K562 (cell line): ENCODE measurements at regions not wholly inside any gene's neighbourhood (a gene's known extent, or its start where the extent isn't known, plus 50 kb on each side); places are given as distances from the start of the nearest gene placed in this dataset.

Experiments
- ATAC-seq: fragments of 200-7000 bp; cut with Tn5 transposase; 3 replicates; pipeline ENCODE4 v1.9.1; 2020; ENCODE audit warnings: moderate library complexity
- BruUV-seq: library from RNA; stranded (reverse); fragments of 400-500 nt; replicated peaks from 2 replicates; lab custom pipeline; 2021; lab: Mats Ljungman, UMichigan
- CTCF ChIA-PET: fragments of 300-600 bp; formaldehyde crosslinking; extraction: SDS; loops from one replicate; lab custom pipeline; 2021; ENCODE audit warnings: low intra/inter-chr PET ratio; lab: Yijun Ruan, JAX
- POLR2A ChIA-PET: fragments of 300-600, 350-650 bp; sonication (Branson Sonifier 250); formaldehyde crosslinking; extraction: SDS; loops from one replicate; lab custom pipeline; 2021; ENCODE audit warnings: antibody characterized with exemption, inconsistent platforms; lab: Yijun Ruan, JAX
- DNase-seq, 4 experiments: peaks; one replicate each; pipeline versions ENCODE4 v3.0.0 to v3.0.0-alpha.2; 2011 to 2018; ENCODE audit warnings: low spot score in 3 of 4, mixed read lengths in 3 of 4; ENCODE audit errors: extremely low read depth in 1 of 4
- FAIRE-seq: peaks from 2 replicates; lab custom pipeline; 2011; peaks lifted over from hg19 to GRCh38; lab: Jason Lieb, UNC
- H2AFZ ChIP-seq: 2 replicates; pipeline ENCODE4 v1.6.0; 2011; ENCODE audit warnings: low read depth, low read length, control low read depth, inconsistent platforms
- H3K27ac ChIP-seq: fragments of 200-600 bp; 3 replicates; pipeline ENCODE4 v1.8.0; 2011; ENCODE audit warnings: low read depth, mild to moderate bottlenecking, control low read depth, inconsistent platforms, low read length, moderate library complexity, mixed read lengths; ENCODE audit errors: extremely low read depth
- H3K27me3 ChIP-seq, 2 experiments: fragments of 300-600 bp in 1 of 2; 2 replicates in 1 of 2; 3 replicates in 1 of 2; pipeline versions ENCODE4 v1.6.0 to v1.8.0; 2011; ENCODE audit warnings: inconsistent platforms in 2 of 2, low read length in 2 of 2, mild to moderate bottlenecking in 1 of 2, mixed read lengths in 1 of 2, moderate library complexity in 1 of 2; ENCODE audit not compliant: control insufficient read depth in 2 of 2, insufficient read depth in 2 of 2
- H3K36me3 ChIP-seq: fragments of 300-600 bp; 3 replicates; pipeline ENCODE4 v1.8.0; 2011; ENCODE audit warnings: mild to moderate bottlenecking, low read length, inconsistent platforms; ENCODE audit not compliant: control insufficient read depth, insufficient read depth
- H3K4me1 ChIP-seq, 2 experiments: fragments of 200-600 bp in 1 of 2; replicated peaks in 1 of 2; 2 replicates in 1 of 2; 3 replicates in 1 of 2; pipeline versions ENCODE4 v1.5.1 to v1.8.0; 2011; ENCODE audit warnings: inconsistent platforms in 2 of 2, low read length in 2 of 2, mild to moderate bottlenecking in 1 of 2, mixed read lengths in 1 of 2, moderate library complexity in 1 of 2; ENCODE audit not compliant: control insufficient read depth in 2 of 2, insufficient read depth in 2 of 2
- H3K4me2 ChIP-seq: 2 replicates; pipeline ENCODE4 v1.6.1; 2011; ENCODE audit warnings: low read length, control low read depth, inconsistent platforms, mixed read lengths; ENCODE audit not compliant: insufficient read depth
- H3K4me3 ChIP-seq: fragments of 200-600 bp; sonication (generic), shearing (Covaris generic); 2 replicates; pipeline ENCODE4 v1.5.1; 2016; ENCODE audit warnings: control low read depth, inconsistent platforms
- H3K79me2 ChIP-seq: fragments of 200-600 bp; 3 replicates; pipeline ENCODE4 v1.8.0; 2011; ENCODE audit warnings: low read length, inconsistent platforms; ENCODE audit not compliant: control insufficient read depth, insufficient read depth
- H3K9ac ChIP-seq, 2 experiments: 2 replicates each; pipeline versions ENCODE4 v1.6.0 to v1.6.1; 2011; ENCODE audit warnings: low read depth in 2 of 2, low read length in 2 of 2, control low read depth in 1 of 2, inconsistent platforms in 1 of 2, mild to moderate bottlenecking in 1 of 2, mixed read lengths in 1 of 2; ENCODE audit not compliant: insufficient read depth in 1 of 2
- H3K9me1 ChIP-seq: one replicate; pipeline ENCODE4 v1.6.0; 2011; ENCODE audit warnings: inconsistent platforms, mild to moderate bottlenecking, low read length, moderate library complexity; ENCODE audit not compliant: control insufficient read depth, insufficient read depth
- H3K9me3 ChIP-seq: replicated peaks from 2 replicates; pipeline ENCODE4 v1.5.1; 2011; ENCODE audit warnings: low read depth, low read length, inconsistent platforms; ENCODE audit not compliant: control insufficient read depth, insufficient read depth
- H4K20me1 ChIP-seq: replicated peaks from 2 replicates; pipeline ENCODE4 v1.6.1; 2011; ENCODE audit warnings: low read length, inconsistent platforms, mixed read lengths; ENCODE audit not compliant: control insufficient read depth, insufficient read depth
- BCL6 ChIP-seq: fragments of 250-450 bp; sonication (Bioruptor Pico); IDR thresholded peaks from 2 replicates; pipeline ENCODE4 v1.4.0; 2020
- ETV6 ChIP-seq, 3 experiments: fragments of 150-350 bp in 1 of 3; sonication (generic) in 1 of 3; formaldehyde crosslinking in 1 of 3; IDR thresholded peaks; 2 replicates each; pipeline versions ENCODE4 v1.6.1 to v1.8.0; 2014 to 2022; ENCODE audit warnings: borderline replicate concordance in 2 of 3, low read depth in 2 of 3, antibody characterized with exemption in 1 of 3, low read length in 1 of 3, mild to moderate bottlenecking in 1 of 3, missing genetic modification reagents in 1 of 3
- JUND ChIP-seq, 2 experiments: IDR thresholded peaks; 2 replicates in 1 of 2; 3 replicates in 1 of 2; pipeline ENCODE4 v1.6.1; 2011; ENCODE audit warnings: borderline replicate concordance in 2 of 2, low read depth in 2 of 2, low read length in 2 of 2, improper control_type of control experiment in 1 of 2, missing biosample characterization in 1 of 2, missing genetic modification characterization in 1 of 2, missing genetic modification reagents in 1 of 2
- NONO ChIP-seq, 2 experiments: fragments of 200-400 bp in 1 of 2; fragments of 450-650 bp in 1 of 2; formaldehyde crosslinking in 1 of 2; IDR thresholded peaks; 2 replicates each; pipeline ENCODE4 v1.6.1; 2017; ENCODE audit warnings: low read depth in 2 of 2, mild to moderate bottlenecking in 2 of 2, moderate library complexity in 2 of 2, low read length in 1 of 2
- POLR3A ChIP-seq: IDR thresholded peaks from 2 replicates; pipeline ENCODE4 v1.6.1; 2011; ENCODE audit warnings: borderline replicate concordance, mild to moderate bottlenecking, moderate library complexity; ENCODE audit not compliant: insufficient read length, insufficient read depth; ENCODE audit errors: extremely low read depth
- PTRF ChIP-seq: fragments of 450-650 bp; IDR thresholded peaks from 2 replicates; pipeline ENCODE4 v1.6.1; 2016; ENCODE audit warnings: mild to moderate bottlenecking, missing genetic modification characterization, missing compliant biosample characterization
- RCOR1 ChIP-seq, 2 experiments: IDR thresholded peaks; 2 replicates each; pipeline ENCODE4 v1.6.1; 2012; ENCODE audit warnings: low read depth in 2 of 2, low read length in 2 of 2, borderline replicate concordance in 1 of 2, improper control_type of control experiment in 1 of 2
- SMAD2 ChIP-seq: fragments of 150-350 bp; IDR thresholded peaks from 2 replicates; pipeline ENCODE4 v1.6.1; 2014; ENCODE audit warnings: low read depth, mild to moderate bottlenecking, low read length
- STAT5B ChIP-seq: fragments of 250-450 bp; sonication (Bioruptor Pico); IDR thresholded peaks from 2 replicates; pipeline ENCODE4 v1.8.0; 2021; ENCODE audit warnings: mild to moderate bottlenecking, inconsistent platforms
- TAF15 ChIP-seq: fragments of 200-400 bp; formaldehyde crosslinking; IDR thresholded peaks from 2 replicates; pipeline ENCODE4 v1.6.1; 2017; ENCODE audit warnings: mild to moderate bottlenecking, low read depth, low read length, moderate library complexity
- TFE3 ChIP-seq: fragments of 450-650 bp; formaldehyde crosslinking; IDR thresholded peaks from 2 replicates; pipeline ENCODE4 v1.4.0; 2020; ENCODE audit warnings: mild to moderate bottlenecking, mixed read lengths
- THRAP3 ChIP-seq: fragments of 450-650 bp; IDR thresholded peaks from 2 replicates; pipeline ENCODE4 v1.6.1; 2016; ENCODE audit warnings: mild to moderate bottlenecking, inconsistent platforms, borderline replicate concordance
- UBTF ChIP-seq, 2 experiments: IDR thresholded peaks; 2 replicates each; pipeline ENCODE4 v1.6.1; 2012; ENCODE audit warnings: improper control_type of control experiment in 2 of 2, low read depth in 2 of 2, low read length in 2 of 2, borderline replicate concordance in 1 of 2
- XRCC4 ChIP-seq: IDR thresholded peaks from one replicate; pipeline ENCODE4 v1.6.1; 2011; ENCODE audit not compliant: insufficient read depth, insufficient read length; ENCODE audit errors: extremely low read depth
- ZZZ3 ChIP-seq: fragments of 450-650 bp; IDR thresholded peaks from 2 replicates; pipeline ENCODE4 v1.6.1; 2016; ENCODE audit warnings: antibody characterized with exemption, mild to moderate bottlenecking, moderate library complexity
- WGBS: fragments of 100-300 bp; shearing (Covaris generic); methylation state at CpG from one replicate; pipeline ENCODE4 v1.1.6; 2016; ENCODE audit warnings: low coverage, mixed read lengths; ENCODE audit not compliant: insufficient coverage; ENCODE audit errors: missing lambda C conversion rate; 5-methylcytosine and 5-hydroxymethylcytosine counted together
- in situ Hi-C: fragments of 300-500 bp; cut with MboI; formaldehyde crosslinking; loops from 4 replicates; pipeline ENCODE4 v1.15.0; 2018; ENCODE audit warnings: inconsistent platforms, mixed read lengths
- intact Hi-C: fragments of 100-400 bp; cut with micrococcal nuclease; formaldehyde crosslinking; loops from 2 replicates; pipeline ENCODE4 v1.14.2; 2022

GRCh38 chr7:110609336-110609735 is 481.6 kb upstream of the LRRN3 start (continued):
- TF ChIP-seq UBTF (IDR thresholded peaks at IDR 0.05; ENCODE audit: borderline replicate concordance in 1 of 2, low read depth in 2 of 2, low read length in 2 of 2): no peak

- H3K4me2 ChIP-seq: no peak overlapping the region
- ChIA-PET CTCF (no interaction called here), POLR2A (no interaction called here)
- no peaks in the 10 kb centered on the region for H3K27me3 ChIP-seq
- ATAC-seq (no peak), FAIRE-seq (no peak), DNase-seq (no peak)
- no peaks in the 10 kb centered on the region for H3K36me3 ChIP-seq
- WGBS: 0% methylated on average over 1 of the region's 1 CpG
- H3K9me3 ChIP-seq: no peaks in the 10 kb centered on the region
- H3K9ac ChIP-seq: no peak overlapping the region
- no peaks in the 10 kb centered on the region for H3K9me1 ChIP-seq
- H4K20me1 ChIP-seq: no peaks in the 10 kb centered on the region
- no peak overlapping the region for H3K27ac ChIP-seq
- no peaks in the 10 kb centered on the region for H3K4me1 ChIP-seq
- in situ Hi-C loops (no loop called here), intact Hi-C loops (no loop called here)
- TF ChIP-seq PTRF (no peak), STAT5B (CRISPR knock-in tag) (no peak), BCL6 (no peak), POLR3A (no peak), ZZZ3 (no peak), SMAD2 (no peak), NONO (IDR thresholded peaks at IDR 0.05; ENCODE audit: low read depth in 2 of 2, low read length in 1 of 2) (no peak), ETV6 (IDR thresholded peaks at IDR 0.05; ENCODE audit: borderline replicate concordance in 1 of 2, low read depth in 2 of 2, low read length in 1 of 2) (no peak), ETV6 (CRISPR knock-in tag; IDR thresholded peaks at IDR 0.05; ENCODE audit: borderline replicate concordance) (no peak), TFE3 (CRISPR knock-in tag) (no peak), XRCC4 (no peak), RCOR1 (IDR thresholded peaks at IDR 0.05; ENCODE audit: borderline replicate concordance in 1 of 2, low read depth in 2 of 2, low read length in 2 of 2) (no peak), TAF15 (no peak), JUND (IDR thresholded peaks at IDR 0.05; ENCODE audit: borderline replicate concordance, low read depth, low read length) (no peak), JUND (tag; IDR thresholded peaks at IDR 0.05; ENCODE audit: borderline replicate concordance, low read depth, low read length) (no peak), THRAP3 (no peak)
- no peak overlapping the region for H3K4me3 ChIP-seq
- H2AFZ ChIP-seq: no peak overlapping the region
- BruUV-seq: no TSS peak
- H3K79me2 ChIP-seq: no peaks in the 10 kb centered on the region
Observed at GRCh38 chr7:110612680-110613079, 478.2 kb upstream of the LRRN3 start.
